Keratinocyte (primary cell): ENCODE measurements at regions not wholly inside any gene's neighbourhood (a gene's known extent, or its start where the extent isn't known, plus 50 kb on each side); places are given as distances from the start of the nearest gene placed in this dataset.

Source experiments
- DNase-seq: peaks from one replicate; pipeline ENCODE4 v3.0.0-alpha.2; 2011; ENCODE audit warnings: low read depth, missing footprints, low spot score
- FAIRE-seq: peaks from 2 replicates; lab custom pipeline; 2011; peaks lifted over from hg19 to GRCh38; lab: Jason Lieb, UNC
- H2AFZ ChIP-seq: 2 replicates; pipeline ENCODE4 v1.6.0; 2012; ENCODE audit warnings: low read length, control low read depth, inconsistent platforms; ENCODE audit not compliant: control insufficient read depth
- H3K27ac ChIP-seq: 2 replicates; pipeline ENCODE4 v1.5.1; 2011; ENCODE audit warnings: low read length; ENCODE audit not compliant: control insufficient read depth, insufficient read depth
- H3K27me3 ChIP-seq: 3 replicates; pipeline ENCODE4 v1.6.0; 2011; ENCODE audit warnings: low read length; ENCODE audit not compliant: control insufficient read depth, insufficient read depth; ENCODE audit errors: extremely low read depth
- H3K36me3 ChIP-seq, 2 experiments: 2 replicates in 1 of 2; 3 replicates in 1 of 2; pipeline ENCODE4 v1.5.1; 2011; ENCODE audit warnings: low read length in 2 of 2, mild to moderate bottlenecking in 1 of 2; ENCODE audit not compliant: control insufficient read depth in 2 of 2, insufficient read depth in 2 of 2; ENCODE audit errors: extremely low read depth in 1 of 2
- H3K4me1 ChIP-seq: 3 replicates; pipeline ENCODE4 v1.5.1; 2011; ENCODE audit warnings: low read length; ENCODE audit not compliant: control insufficient read depth, insufficient read depth; ENCODE audit errors: extremely low read depth
- H3K4me2 ChIP-seq: 3 replicates; pipeline ENCODE4 v1.6.0; 2011; ENCODE audit warnings: low read depth, low read length; ENCODE audit not compliant: control insufficient read depth, insufficient read depth; ENCODE audit errors: extremely low read depth
- H3K4me3 ChIP-seq, 3 experiments: fragments of 200-600 bp in 1 of 3; sonication (generic) in 1 of 3; 2 replicates in 2 of 3; 3 replicates in 1 of 3; pipeline ENCODE4 v1.5.1; 2011 to 2016; ENCODE audit warnings: low read length in 3 of 3, mild to moderate bottlenecking in 3 of 3, control low read depth in 2 of 3, inconsistent platforms in 1 of 3, low read depth in 1 of 3, mixed read lengths in 1 of 3, mixed run types in 1 of 3, moderate library complexity in 1 of 3; ENCODE audit not compliant: control insufficient read depth in 2 of 3, insufficient read depth in 2 of 3; ENCODE audit errors: extremely low read depth in 1 of 3
- H3K79me2 ChIP-seq: 2 replicates; pipeline ENCODE4 v1.6.0; 2012; ENCODE audit warnings: low read length; ENCODE audit not compliant: control insufficient read depth, insufficient read depth
- H3K9ac ChIP-seq: 3 replicates; pipeline ENCODE4 v1.6.0; 2011; ENCODE audit warnings: low read length; ENCODE audit not compliant: control insufficient read depth, insufficient read depth; ENCODE audit errors: extremely low read depth
- H3K9me1 ChIP-seq: 3 replicates; pipeline ENCODE4 v1.6.0; 2011; ENCODE audit warnings: low read length; ENCODE audit not compliant: control insufficient read depth, insufficient read depth; ENCODE audit errors: extremely low read depth
- H3K9me3 ChIP-seq: 2 replicates; pipeline ENCODE4 v1.5.1; 2012; ENCODE audit warnings: low read depth, low read length; ENCODE audit not compliant: control insufficient read depth
- H4K20me1 ChIP-seq: 3 replicates; pipeline ENCODE4 v1.6.0; 2011; ENCODE audit warnings: low read length; ENCODE audit not compliant: control insufficient read depth, insufficient read depth; ENCODE audit errors: extremely low read depth
- CTCF ChIP-seq, 3 experiments: IDR thresholded peaks in 1 of 3; conservative IDR thresholded peaks in 1 of 3; optimal IDR thresholded peaks in 1 of 3; 2 replicates in 2 of 3; 3 replicates in 1 of 3; pipeline versions ENCODE3 to v1.5.1; 2011; ENCODE audit warnings: low read length in 3 of 3, mild to moderate bottlenecking in 3 of 3, moderate library complexity in 2 of 3, control low read depth in 1 of 3, inconsistent platforms in 1 of 3; ENCODE audit not compliant: insufficient read depth in 2 of 3; ENCODE audit errors: extremely low read depth in 1 of 3
- EZH2 ChIP-seq: IDR thresholded peaks from one replicate; pipeline ENCODE4 v1.6.1; 2012; ENCODE audit warnings: inconsistent platforms, mild to moderate bottlenecking, low read length, moderate library complexity
- dilution Hi-C: fragments of 300-500 bp; cut with MboI; formaldehyde crosslinking; loops from one replicate; pipeline ENCODE4 v1.7.0; 2020; ENCODE audit warnings: low sequenced_read_pairs; ENCODE audit not compliant: extremely low pct_ligation_motif_present

GRCh38 chr6:43921039-43921438 lies 151.0 kb downstream of the VEGFA start:
- H3K9ac ChIP-seq, result no peak overlapping the region
- H2AFZ ChIP-seq, result no peak overlapping the region
- no peak for TF ChIP-seq EZH2
- no peak for TF ChIP-seq CTCF (optimal IDR thresholded peaks at IDR 0.05 in 1 of 3, IDR thresholded peaks at IDR 0.05 in 1 of 3, conservative IDR thresholded peaks at IDR 0.05 in 1 of 3; ENCODE audit: extremely low read depth in 1 of 3, insufficient read depth in 2 of 3, low read length in 3 of 3)
- no peaks in the 10 kb centered on the region for H3K36me3 ChIP-seq
- H3K27ac ChIP-seq, result no peak overlapping the region
- no peak for FAIRE-seq
- H3K9me3 ChIP-seq, result no peaks in the 10 kb centered on the region
- dilution Hi-C loops, result no loop called here
- H3K4me3 ChIP-seq, result no peak overlapping the region
- DNase-seq, result no peak
- H3K27me3 ChIP-seq, result no peaks in the 10 kb centered on the region
- no peaks in the 10 kb centered on the region for H3K79me2 ChIP-seq
- no peak overlapping the region for H3K4me2 ChIP-seq
- H3K9me1 ChIP-seq, result no peaks in the 10 kb centered on the region
- H4K20me1 ChIP-seq, result no peaks in the 10 kb centered on the region
- peaks cover 20% of the 10 kb centered on the region for H3K4me1 ChIP-seq

- no peak for FAIRE-seq
- H4K20me1 ChIP-seq, result no peaks in the 10 kb centered on the region
- H3K79me2 ChIP-seq, result no peaks in the 10 kb centered on the region
- no peaks in the 10 kb centered on the region for H3K9me1 ChIP-seq
- peaks cover 3% of the 10 kb centered on the region for H3K27me3 ChIP-seq
- H3K27ac ChIP-seq, result no peak overlapping the region
- H3K9ac ChIP-seq, result no peak overlapping the region
- H3K4me2 ChIP-seq, result no peak overlapping the region
- no peaks in the 10 kb centered on the region for H3K36me3 ChIP-seq
- dilution Hi-C loops, result no loop called here
- no peak for DNase-seq
- TF ChIP-seq EZH2 (no peak), CTCF (optimal IDR thresholded peaks at IDR 0.05 in 1 of 3, IDR thresholded peaks at IDR 0.05 in 1 of 3, conservative IDR thresholded peaks at IDR 0.05 in 1 of 3; ENCODE audit: extremely low read depth in 1 of 3, insufficient read depth in 2 of 3, low read length in 3 of 3) (no peak)
- H3K9me3 ChIP-seq, result no peaks in the 10 kb centered on the region
- peaks cover 19% of the 10 kb centered on the region for H3K4me1 ChIP-seq
- H2AFZ ChIP-seq, result no peak overlapping the region
- H3K4me3 ChIP-seq, result no peak overlapping the region
Observed at GRCh38 chr6:43919774-43920173, 149.8 kb downstream of the VEGFA start.
